Glutamatergic neuron (in vitro differentiated cells): ENCODE measurements at regions not wholly inside any gene's neighbourhood (a gene's known extent, or its start where the extent isn't known, plus 50 kb on each side); places are given as distances from the start of the nearest gene placed in this dataset.
"Not testable (repeated sequence)": the region's sequence is repeated elsewhere in the genome, so short reads cannot be mapped to it uniquely, and the experiment has no call there.

ENCODE experiments used
- DNase-seq: peaks from one replicate; pipeline ENCODE4 v3.0.0; 2022
- H3K27ac Mint-ChIP-seq: one replicate; pipeline ENCODE4 v1.8.0; 2020; ENCODE audit warnings: mild to moderate bottlenecking, mixed read lengths, inconsistent platforms; ENCODE audit not compliant: unreplicated experiment
- H3K27me3 Mint-ChIP-seq: one replicate; pipeline ENCODE4 v1.8.0; 2020; ENCODE audit warnings: mild to moderate bottlenecking, moderate library complexity, mixed read lengths, inconsistent platforms; ENCODE audit not compliant: unreplicated experiment
- H3K36me3 Mint-ChIP-seq: one replicate; pipeline ENCODE4 v1.8.0; 2020; ENCODE audit warnings: mild to moderate bottlenecking, mixed read lengths, inconsistent platforms; ENCODE audit not compliant: unreplicated experiment
- H3K4me1 Mint-ChIP-seq: one replicate; pipeline ENCODE4 v1.8.0; 2020; ENCODE audit warnings: mild to moderate bottlenecking, low read depth, mixed read lengths, inconsistent platforms; ENCODE audit not compliant: unreplicated experiment
- H3K4me3 Mint-ChIP-seq: one replicate; pipeline ENCODE4 v1.8.0; 2020; ENCODE audit warnings: mild to moderate bottlenecking, mixed read lengths, inconsistent platforms; ENCODE audit not compliant: unreplicated experiment
- H3K9me3 Mint-ChIP-seq: one replicate; pipeline ENCODE4 v1.8.0; 2020; ENCODE audit warnings: mild to moderate bottlenecking, moderate library complexity, mixed read lengths, inconsistent platforms; ENCODE audit not compliant: unreplicated experiment
- CTCF ChIP-seq: fragments of 200-600 bp; sonication (generic); IDR thresholded peaks from one replicate; pipeline ENCODE4 v1.5.0; 2021; ENCODE audit not compliant: partially characterized antibody, unreplicated experiment

GRCh38 chr3:118231578-118231977 lies 803.1 kb downstream of the IGSF11 start:
- no peaks in the 10 kb centered on the region for H3K4me1 Mint-ChIP-seq

GRCh38 chr3:118239253-118239652 lies 795.4 kb downstream of the IGSF11 start:
- H3K36me3 Mint-ChIP-seq: no peaks in the 10 kb centered on the region
- DNase-seq: no peak
- no peaks in the 10 kb centered on the region for H3K27me3 Mint-ChIP-seq
- no peak for TF ChIP-seq CTCF
- no peak overlapping the region for H3K4me3 Mint-ChIP-seq
- H3K4me1 Mint-ChIP-seq: no peaks in the 10 kb centered on the region
- no peak overlapping the region for H3K27ac Mint-ChIP-seq
- no peaks in the 10 kb centered on the region for H3K9me3 Mint-ChIP-seq

More at GRCh38 chr3:118231578-118231977, 803.1 kb downstream of the IGSF11 start:
- H3K27me3 Mint-ChIP-seq: no peaks in the 10 kb centered on the region
- H3K27ac Mint-ChIP-seq: no peak overlapping the region
- H3K4me3 Mint-ChIP-seq: no peak overlapping the region
- TF ChIP-seq CTCF: no peak
- no peaks in the 10 kb centered on the region for H3K9me3 Mint-ChIP-seq
- no peaks in the 10 kb centered on the region for H3K36me3 Mint-ChIP-seq
- no peak for DNase-seq

- H3K9me3 Mint-ChIP-seq: no peaks in the 10 kb centered on the region
- H3K27ac Mint-ChIP-seq: no peak overlapping the region
- H3K4me1 Mint-ChIP-seq: no peaks in the 10 kb centered on the region
- H3K4me3 Mint-ChIP-seq: no peak overlapping the region
- no peaks in the 10 kb centered on the region for H3K27me3 Mint-ChIP-seq
- no peak for TF ChIP-seq CTCF
- no peak for DNase-seq
- H3K36me3 Mint-ChIP-seq: no peaks in the 10 kb centered on the region
Measured at GRCh38 chr3:118244761-118245160, 789.9 kb downstream of the IGSF11 start.

GRCh38 chr3:118245312-118245711 lies 789.3 kb downstream of the IGSF11 start:
- Mint-ChIP-seq H3K4me1 (no peaks in the 10 kb centered on the region), H3K36me3 (no peaks in the 10 kb centered on the region), H3K27me3 (no peaks in the 10 kb centered on the region), H3K4me3 (no peak overlapping the region), H3K27ac (no peak overlapping the region), H3K9me3 (no peaks in the 10 kb centered on the region)
- TF ChIP-seq CTCF: no peak
- DNase-seq: no peak

GRCh38 chr3:118258850-118259249 lies 775.8 kb downstream of the IGSF11 start:
- not testable (repeated sequence) for H3K9me3 Mint-ChIP-seq, H3K27ac Mint-ChIP-seq, H3K4me1 Mint-ChIP-seq, DNase-seq, H3K4me3 Mint-ChIP-seq, H3K27me3 Mint-ChIP-seq, H3K36me3 Mint-ChIP-seq
